Activated naive CD8-positive, alpha-beta T cell treated with anti-CD3 and anti-CD28 coated beads, Interleukin-2, amount 10 ng/mL, durations not matched to agents 7 days and 5 days (primary cell): ENCODE measurements at regions not wholly inside any gene's neighbourhood (a gene's known extent, or its start where the extent isn't known, plus 50 kb on each side); places are given as distances from the start of the nearest gene placed in this dataset.

ENCODE experiments used
- ATAC-seq: fragments of 150-1000 bp; cut with Tn5 transposase; one replicate; pipeline ENCODE4 v1.10.0; 2021; ENCODE audit warnings: low read depth, moderate library complexity
- POLR2A ChIA-PET: fragments of 350-600 bp; sonication (Branson Sonifier 250); formaldehyde crosslinking; loops from one replicate; lab custom pipeline; 2021; ENCODE audit warnings: antibody characterized with exemption; lab: Charles Lee
- DNase-seq: peaks from one replicate; pipeline ENCODE4 v3.0.0; 2021
- H3K27ac Mint-ChIP-seq: one replicate; pipeline ENCODE4 v1.8.0; 2022; ENCODE audit warnings: mild to moderate bottlenecking, mixed read lengths
- H3K27me3 Mint-ChIP-seq: one replicate; pipeline ENCODE4 v1.8.0; 2022; ENCODE audit warnings: mild to moderate bottlenecking, moderate library complexity, mixed read lengths
- H3K36me3 Mint-ChIP-seq: one replicate; pipeline ENCODE4 v1.8.0; 2021; ENCODE audit warnings: mild to moderate bottlenecking, mixed read lengths
- H3K4me1 Mint-ChIP-seq: one replicate; pipeline ENCODE4 v1.8.0; 2021; ENCODE audit warnings: mixed read lengths
- H3K4me3 Mint-ChIP-seq: one replicate; pipeline ENCODE4 v1.8.0; 2022; ENCODE audit warnings: mild to moderate bottlenecking, moderate library complexity, mixed read lengths
- H3K9me3 Mint-ChIP-seq: one replicate; pipeline ENCODE4 v1.8.0; 2021; ENCODE audit warnings: mixed read lengths

DNA sequence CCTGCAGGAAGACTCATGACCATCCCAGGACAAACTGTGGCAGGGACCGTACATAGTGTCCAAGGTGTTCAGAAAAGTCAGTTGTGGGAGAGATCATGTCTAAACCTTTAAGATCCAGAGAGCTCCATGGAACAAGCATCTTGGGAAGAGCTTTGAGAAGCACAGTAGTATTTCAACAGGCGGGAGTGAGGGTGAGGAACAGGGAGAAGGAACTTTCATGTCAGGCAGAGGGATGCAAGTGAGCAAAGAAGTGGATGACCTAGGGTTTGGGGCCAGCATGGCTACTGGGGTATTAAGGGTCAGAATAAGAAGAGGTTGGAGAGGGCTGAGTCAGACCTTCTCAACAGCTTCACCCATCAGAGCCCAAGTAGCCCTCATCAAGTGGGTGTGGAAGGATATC, 147.9 kb upstream of the ETV3 start:
- no peak for ATAC-seq
- H3K27ac Mint-ChIP-seq: no peak overlapping the region
- peaks cover 20% of the 10 kb centered on the region for H3K27me3 Mint-ChIP-seq

DNA sequence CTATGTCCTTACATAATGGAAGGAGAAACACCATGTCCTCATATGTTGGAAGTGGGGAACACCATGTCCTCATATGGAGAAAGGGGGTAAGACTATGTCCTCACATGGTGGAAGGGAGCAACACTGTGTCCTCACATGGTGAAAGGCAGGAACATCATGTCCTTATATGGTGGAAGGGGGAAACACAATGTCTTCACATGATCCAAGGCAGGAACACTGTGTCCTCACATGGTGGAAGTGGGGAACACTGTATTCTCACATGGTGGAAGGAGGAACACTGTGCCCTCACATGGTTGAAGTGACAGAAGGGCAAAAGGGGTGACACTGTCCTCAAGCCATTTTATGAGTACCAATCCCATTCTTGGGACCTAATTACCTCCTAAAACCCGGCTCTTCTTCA, 146.3 kb upstream of the ETV3 start:
- Mint-ChIP-seq H3K9me3 (no peaks in the 10 kb centered on the region), H3K27me3 (peaks cover 24% of the 10 kb centered on the region)

More for the DNA sequence above, 147.9 kb upstream of the ETV3 start:
- no peaks in the 10 kb centered on the region for H3K4me1 Mint-ChIP-seq
- POLR2A ChIA-PET: no interaction called here
- no peaks in the 10 kb centered on the region for H3K36me3 Mint-ChIP-seq
- no peaks in the 10 kb centered on the region for H3K9me3 Mint-ChIP-seq
- no peak overlapping the region for H3K4me3 Mint-ChIP-seq
- no peak for DNase-seq

DNA sequence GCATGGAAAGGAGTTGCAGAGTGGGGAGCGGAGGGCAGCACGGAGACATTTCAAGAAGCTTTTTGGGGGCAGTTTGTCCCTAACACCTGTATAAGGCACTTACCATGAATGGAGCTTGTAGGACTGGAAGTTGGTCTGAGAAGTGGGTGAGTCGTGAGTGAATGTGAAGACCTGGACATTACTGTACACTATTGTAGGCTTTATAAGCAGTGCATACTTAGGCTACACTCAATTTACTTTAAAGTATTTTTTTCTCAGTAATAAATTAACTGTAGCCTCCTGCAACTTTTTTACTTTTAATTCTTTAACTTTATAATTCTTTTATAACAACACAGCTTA, 141.6 kb upstream of the ETV3 start:
- DNase-seq (no peak), ATAC-seq (no peak)
- Mint-ChIP-seq H3K27ac (no peak overlapping the region), H3K9me3 (no peaks in the 10 kb centered on the region), H3K36me3 (no peaks in the 10 kb centered on the region), H3K4me3 (no peak overlapping the region), H3K4me1 (no peaks in the 10 kb centered on the region), H3K27me3 (peaks cover 21% of the 10 kb centered on the region)
- POLR2A ChIA-PET: no interaction called here

More for the DNA sequence above, 146.3 kb upstream of the ETV3 start:
- H3K27ac Mint-ChIP-seq: no peak overlapping the region
- no peaks in the 10 kb centered on the region for H3K4me1 Mint-ChIP-seq
- no peak overlapping the region for H3K4me3 Mint-ChIP-seq
- POLR2A ChIA-PET: no interaction called here
- H3K36me3 Mint-ChIP-seq: no peaks in the 10 kb centered on the region
- DNase-seq (no peak), ATAC-seq (no peak)

DNA sequence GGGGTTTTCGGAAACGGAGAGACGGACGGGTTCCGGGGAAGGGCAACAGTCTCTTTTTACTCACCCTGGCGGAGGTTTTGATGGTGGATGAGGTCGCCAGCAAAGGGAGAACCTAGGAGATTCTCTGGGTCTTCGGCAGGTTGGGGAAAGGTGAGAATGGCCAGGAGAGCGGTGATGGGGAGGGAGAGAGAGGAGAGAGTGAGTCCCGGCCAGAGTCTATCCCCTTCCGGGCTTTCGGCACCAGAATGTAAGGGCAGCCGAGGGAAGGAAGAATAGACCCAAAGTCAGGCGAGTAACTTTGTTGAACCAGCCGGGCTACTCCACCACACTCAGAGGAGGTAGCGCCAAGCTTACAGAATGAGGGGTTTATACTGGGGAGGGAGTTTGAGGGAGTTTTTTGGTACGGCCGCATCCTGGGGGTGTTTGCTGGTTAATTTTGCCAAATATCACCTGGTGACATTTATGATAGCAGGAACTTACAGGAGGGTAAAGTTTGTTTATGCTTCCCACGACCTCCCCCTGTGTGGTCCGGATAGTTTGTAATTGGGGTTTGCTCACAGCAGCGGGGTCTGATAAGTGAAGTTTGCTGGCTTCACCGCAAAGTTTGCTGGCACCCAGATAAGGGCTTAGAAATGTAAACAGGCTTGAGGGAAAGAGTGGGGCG, 141.1 kb upstream of the ETV3 start:
- no peak overlapping the region for H3K27ac Mint-ChIP-seq
- ATAC-seq (no peak), DNase-seq (no peak)
- H3K9me3 Mint-ChIP-seq: no peaks in the 10 kb centered on the region
- H3K4me1 Mint-ChIP-seq: no peaks in the 10 kb centered on the region
- peaks cover 21% of the 10 kb centered on the region for H3K27me3 Mint-ChIP-seq
- POLR2A ChIA-PET: no interaction called here
- no peaks in the 10 kb centered on the region for H3K36me3 Mint-ChIP-seq
- no peak overlapping the region for H3K4me3 Mint-ChIP-seq

DNA sequence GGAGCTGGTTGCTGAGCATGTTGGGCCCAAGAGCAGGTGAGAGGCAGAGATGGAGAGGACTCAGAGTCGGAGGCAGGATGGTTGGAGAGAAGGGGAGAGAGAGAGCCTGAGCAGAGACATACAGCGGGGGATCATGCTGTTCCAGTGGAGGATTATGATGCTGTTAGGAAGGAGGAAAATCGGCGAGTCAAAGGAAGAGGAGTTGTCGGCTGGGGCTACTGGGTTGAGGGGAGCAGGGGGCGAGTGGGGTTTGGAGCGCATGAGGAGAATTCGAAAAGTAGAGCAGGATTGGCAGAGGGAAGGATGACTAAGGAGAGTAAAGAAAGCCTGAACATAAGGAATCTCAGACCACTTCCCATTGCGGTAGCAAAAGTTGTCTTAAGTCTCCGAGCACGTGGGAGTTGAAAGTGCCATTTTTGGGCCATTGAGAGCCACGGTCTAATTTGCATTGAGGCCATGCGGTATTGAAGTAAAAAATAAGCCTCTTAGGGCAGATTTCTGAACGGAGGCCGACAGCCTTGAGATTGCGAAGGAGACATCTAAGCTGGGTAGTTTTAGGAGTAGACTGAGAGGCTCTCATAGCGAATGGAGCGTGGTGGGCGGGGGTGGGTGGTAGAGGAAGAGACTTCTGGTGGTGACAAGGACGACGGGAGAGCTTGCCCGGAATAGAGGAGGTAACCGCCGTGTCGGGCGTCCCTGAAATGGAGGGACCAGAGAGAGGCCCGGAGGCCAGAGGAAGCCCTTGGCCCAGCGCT, 140.4 kb upstream of the ETV3 start:
- Mint-ChIP-seq H3K4me1 (no peaks in the 10 kb centered on the region), H3K36me3 (no peaks in the 10 kb centered on the region), H3K9me3 (no peaks in the 10 kb centered on the region), H3K4me3 (no peak overlapping the region), H3K27me3 (peaks cover 18% of the 10 kb centered on the region), H3K27ac (no peak overlapping the region)
- POLR2A ChIA-PET: no interaction called here
- ATAC-seq (no peak), DNase-seq (no peak)

DNA sequence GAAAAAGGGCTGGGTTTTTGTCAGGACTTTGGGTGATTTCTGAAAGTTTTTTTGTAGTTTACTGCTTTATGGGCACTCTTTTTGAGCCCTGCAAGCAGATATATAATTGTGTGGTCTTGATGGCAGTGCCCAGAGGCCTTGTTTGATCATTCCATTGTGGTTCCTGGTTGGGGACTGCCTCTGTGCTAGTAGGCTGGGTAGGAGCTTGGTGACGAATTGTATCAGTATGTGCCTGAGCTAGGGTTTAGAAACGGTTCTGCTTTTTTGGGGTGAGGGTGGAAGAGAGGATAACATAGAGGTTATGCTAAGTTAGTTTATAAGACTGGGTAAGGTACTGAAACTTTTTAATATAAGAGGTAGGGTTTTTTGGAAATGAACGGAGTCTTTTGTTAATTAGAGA, 139.7 kb upstream of the ETV3 start:
- Mint-ChIP-seq H3K4me1 (no peaks in the 10 kb centered on the region), H3K4me3 (no peak overlapping the region), H3K9me3 (no peaks in the 10 kb centered on the region), H3K36me3 (no peaks in the 10 kb centered on the region), H3K27me3 (peaks cover 14% of the 10 kb centered on the region), H3K27ac (no peak overlapping the region)
- ATAC-seq (no peak), DNase-seq (no peak)
- POLR2A ChIA-PET: no interaction called here

DNA sequence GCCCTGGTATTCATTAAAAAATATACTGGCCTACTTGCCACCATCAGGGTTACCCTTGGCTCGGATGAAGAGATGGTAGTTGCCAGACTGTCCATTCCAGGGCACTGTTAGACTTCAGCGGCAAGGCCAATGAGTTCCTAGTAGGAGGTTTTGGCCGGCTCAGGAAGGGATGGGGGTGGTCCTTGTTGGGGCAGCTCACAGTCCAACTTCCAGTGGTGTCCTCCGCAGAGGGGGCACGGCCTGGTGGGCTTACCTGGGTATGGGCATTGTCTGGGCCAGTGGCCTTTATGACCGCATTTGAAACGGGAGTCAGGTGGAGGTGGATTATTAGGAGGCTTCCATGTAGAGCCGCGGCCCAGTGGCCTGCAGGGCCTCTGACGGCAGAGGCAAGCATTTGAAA, 139.1 kb upstream of the ETV3 start:
- Mint-ChIP-seq H3K9me3 (no peaks in the 10 kb centered on the region), H3K36me3 (no peaks in the 10 kb centered on the region), H3K4me1 (no peaks in the 10 kb centered on the region), H3K27ac (no peak overlapping the region), H3K27me3 (peaks cover 8% of the 10 kb centered on the region), H3K4me3 (no peak overlapping the region)
- POLR2A ChIA-PET: no interaction called here
- DNase-seq (no peak), ATAC-seq (no peak)

DNA sequence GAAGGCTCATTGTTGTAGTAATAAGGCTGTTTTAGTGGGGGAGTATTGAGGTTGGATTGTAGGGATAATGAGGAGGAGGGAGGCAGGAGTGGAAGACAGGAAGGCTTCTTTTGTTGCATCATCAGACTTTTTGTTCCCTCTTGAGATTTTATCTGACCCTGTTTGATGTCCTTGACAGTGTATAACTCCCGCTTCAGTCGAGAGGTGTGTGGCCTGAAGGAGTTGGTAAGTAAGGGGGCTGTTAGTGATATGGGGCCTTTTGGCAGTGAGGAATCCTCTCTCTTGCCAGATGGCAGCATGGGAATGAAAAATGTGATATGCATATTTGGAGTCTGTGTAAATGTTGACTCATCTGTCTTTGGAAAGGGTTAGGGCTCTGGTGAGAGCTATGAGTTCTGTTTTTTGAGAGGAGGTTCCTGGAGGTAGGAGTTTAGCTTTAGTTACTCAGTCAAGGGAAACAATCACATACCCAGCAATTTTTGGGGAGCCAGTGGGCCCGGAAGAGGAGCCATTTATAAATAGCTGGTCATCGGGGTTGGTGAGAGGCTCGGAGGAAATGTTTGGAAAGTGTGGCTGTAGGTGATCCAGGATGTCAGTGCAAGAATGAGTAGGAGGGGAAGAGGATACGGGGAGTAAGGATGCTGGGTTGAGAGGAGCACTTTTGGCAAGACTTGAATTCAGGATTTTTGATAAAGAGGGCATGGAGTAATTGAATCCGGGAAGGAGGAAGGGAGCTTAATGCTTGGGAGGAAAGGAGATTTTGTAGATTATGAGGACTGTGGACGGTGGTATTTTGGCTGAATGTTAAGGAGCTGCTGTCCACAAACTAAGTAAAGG, 136.7 kb upstream of the ETV3 start:
- POLR2A ChIA-PET: no interaction called here
- no peaks in the 10 kb centered on the region for H3K9me3 Mint-ChIP-seq
- DNase-seq: no peak
- no peak overlapping the region for H3K27ac Mint-ChIP-seq
- no peak overlapping the region for H3K4me3 Mint-ChIP-seq
- no peaks in the 10 kb centered on the region for H3K27me3 Mint-ChIP-seq
- H3K36me3 Mint-ChIP-seq: no peaks in the 10 kb centered on the region
- no peaks in the 10 kb centered on the region for H3K4me1 Mint-ChIP-seq
- no peak for ATAC-seq

DNA sequence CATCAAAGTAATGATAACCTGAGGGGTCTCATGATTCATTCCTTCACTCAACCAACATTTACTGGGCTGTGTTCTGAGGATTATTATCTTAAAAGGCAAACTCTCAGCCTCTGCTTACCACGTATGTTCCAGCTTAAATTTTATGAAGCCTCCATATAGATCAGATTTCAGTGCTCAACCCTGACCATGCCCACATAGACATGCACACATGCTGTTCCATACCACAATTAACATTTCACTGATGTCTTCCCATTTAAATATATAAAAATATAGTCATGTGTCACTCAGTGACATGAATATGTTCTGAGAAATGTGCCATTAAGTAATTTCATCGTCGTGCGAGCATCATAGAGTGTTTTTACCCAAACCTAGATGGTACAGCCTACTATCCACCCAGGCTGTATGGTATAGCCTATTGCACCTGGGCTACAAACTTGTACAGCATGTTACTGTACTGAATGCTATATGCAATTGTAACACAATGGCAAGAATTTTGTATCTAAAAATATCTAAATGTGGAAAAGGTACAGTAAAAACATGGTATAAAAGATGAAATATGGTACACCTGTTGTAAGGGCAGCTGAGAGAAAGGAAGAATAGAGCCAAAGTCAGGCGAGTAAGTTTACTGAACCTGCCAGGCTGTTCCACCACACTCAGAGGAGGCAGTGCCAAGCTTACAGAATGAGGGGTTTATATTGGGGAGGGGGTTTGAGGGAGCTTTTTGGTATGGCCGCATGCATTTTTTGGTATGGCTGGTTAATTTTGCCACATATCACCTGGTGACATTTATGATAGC, 134.7 kb upstream of the ETV3 start:
- no peak overlapping the region for H3K27ac Mint-ChIP-seq
- no peak overlapping the region for H3K4me3 Mint-ChIP-seq
- DNase-seq: no peak
- H3K9me3 Mint-ChIP-seq: no peaks in the 10 kb centered on the region
- no peaks in the 10 kb centered on the region for H3K36me3 Mint-ChIP-seq
- H3K4me1 Mint-ChIP-seq: no peaks in the 10 kb centered on the region
- POLR2A ChIA-PET: no interaction called here
- H3K27me3 Mint-ChIP-seq: no peaks in the 10 kb centered on the region
- ATAC-seq: no peak

DNA sequence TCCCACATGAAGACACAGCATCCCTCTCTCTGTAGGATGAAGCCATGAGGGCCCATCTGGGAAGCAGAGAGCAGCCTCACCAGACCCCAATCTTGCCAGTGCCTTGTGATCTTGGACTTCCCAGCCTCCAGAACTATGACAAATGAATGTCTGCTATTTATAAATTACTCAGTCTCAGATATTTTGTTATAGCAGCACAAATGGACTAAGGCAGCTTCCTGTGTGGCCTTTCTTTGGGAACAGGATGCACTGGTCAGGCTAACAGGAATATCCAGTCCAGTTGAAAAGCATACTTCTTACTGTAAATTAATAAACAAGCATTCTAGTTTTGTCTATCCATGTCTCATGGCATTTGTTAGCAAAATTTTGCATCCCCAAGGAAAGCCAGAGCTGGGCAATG, 134.1 kb upstream of the ETV3 start:
- DNase-seq (no peak), ATAC-seq (no peak)
- no peaks in the 10 kb centered on the region for H3K4me1 Mint-ChIP-seq
- POLR2A ChIA-PET: no interaction called here
- H3K36me3 Mint-ChIP-seq: no peaks in the 10 kb centered on the region
- H3K27me3 Mint-ChIP-seq: peaks cover under 1% of the 10 kb centered on the region
- H3K27ac Mint-ChIP-seq: no peak overlapping the region
- H3K4me3 Mint-ChIP-seq: no peak overlapping the region
- H3K9me3 Mint-ChIP-seq: no peaks in the 10 kb centered on the region

DNA sequence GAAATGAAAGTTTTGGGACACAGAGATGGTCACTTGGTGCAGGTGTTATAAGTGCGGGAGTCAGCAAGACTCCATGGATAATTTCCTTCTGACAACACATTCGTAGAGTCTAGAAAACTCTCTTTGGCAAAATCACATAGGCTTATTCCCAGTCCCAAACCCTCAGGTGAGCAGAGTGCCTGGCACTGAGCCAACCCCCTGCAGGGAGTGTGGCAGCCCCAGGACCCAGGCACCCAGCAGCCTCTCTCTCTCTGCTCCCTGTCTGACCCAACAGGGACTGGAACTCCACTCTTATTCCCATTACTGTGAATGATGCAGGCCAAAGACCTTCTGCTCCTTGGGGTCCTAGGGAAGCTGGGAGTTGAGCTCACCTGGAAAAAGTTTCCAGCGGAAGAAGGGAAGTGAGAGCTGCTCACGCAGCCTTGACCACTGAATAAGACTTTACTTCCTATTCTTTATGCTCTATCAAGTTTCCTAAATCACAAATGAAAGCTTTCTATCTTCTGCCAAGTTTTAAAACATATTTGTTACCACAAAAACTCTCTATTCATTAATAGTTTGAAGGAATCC, 132.6 kb upstream of the ETV3 start:
- peaks cover 2% of the 10 kb centered on the region for H3K27me3 Mint-ChIP-seq
- H3K36me3 Mint-ChIP-seq: no peaks in the 10 kb centered on the region
- DNase-seq (no peak), ATAC-seq (no peak)
- no peak overlapping the region for H3K27ac Mint-ChIP-seq
- no peak overlapping the region for H3K4me3 Mint-ChIP-seq
- H3K4me1 Mint-ChIP-seq: no peaks in the 10 kb centered on the region
- H3K9me3 Mint-ChIP-seq: no peaks in the 10 kb centered on the region
- POLR2A ChIA-PET: no interaction called here

DNA sequence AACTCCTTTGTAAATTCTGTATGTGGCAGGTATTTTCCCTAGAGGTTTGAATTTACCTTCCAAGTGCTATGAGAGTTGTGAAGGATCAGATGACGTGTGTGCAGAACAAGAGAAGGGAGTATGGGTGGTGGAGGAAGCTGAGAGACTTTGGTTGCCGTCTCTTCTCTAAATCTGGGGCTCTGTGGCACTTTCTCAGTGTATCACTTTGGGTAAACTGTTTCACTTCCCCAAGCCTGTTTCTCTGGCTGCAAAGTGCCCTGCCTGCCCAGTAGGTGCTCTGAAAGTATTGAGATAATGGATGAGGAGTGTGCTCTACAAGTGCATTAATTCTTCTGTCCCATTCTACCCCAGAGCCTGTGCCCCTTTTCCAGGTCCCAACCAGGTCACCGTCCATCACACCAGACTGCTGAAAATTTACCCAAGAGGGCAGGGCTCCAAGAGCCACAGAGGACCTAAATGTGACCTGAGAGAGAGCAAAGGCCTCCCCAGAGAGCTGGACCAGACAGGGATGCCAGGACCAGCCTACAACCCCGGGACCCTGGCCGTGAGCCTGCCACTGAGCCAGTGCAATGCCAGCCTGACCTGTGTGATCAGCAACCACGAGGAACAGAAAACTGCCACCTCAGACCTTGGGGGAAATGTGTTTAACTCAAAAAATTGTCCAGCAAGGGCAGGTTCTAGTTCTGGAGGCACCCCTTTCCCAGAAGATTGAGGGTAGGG, 131.6 kb upstream of the ETV3 start:
- Mint-ChIP-seq H3K27ac (no peak overlapping the region), H3K36me3 (no peaks in the 10 kb centered on the region), H3K9me3 (no peaks in the 10 kb centered on the region), H3K4me1 (no peaks in the 10 kb centered on the region), H3K4me3 (no peak overlapping the region), H3K27me3 (peaks cover 2% of the 10 kb centered on the region)
- POLR2A ChIA-PET: no interaction called here
- ATAC-seq: no peak
- no peak for DNase-seq
